ENCODE measurements at regions not wholly inside any gene's neighbourhood (a gene's known extent, or its start where the extent isn't known, plus 50 kb on each side); places are given as distances from the start of the nearest gene placed in this dataset.
"Not testable (repeated sequence)": the region's sequence is repeated elsewhere in the genome, so short reads cannot be mapped to it uniquely, and the experiment has no call there.

DNA sequence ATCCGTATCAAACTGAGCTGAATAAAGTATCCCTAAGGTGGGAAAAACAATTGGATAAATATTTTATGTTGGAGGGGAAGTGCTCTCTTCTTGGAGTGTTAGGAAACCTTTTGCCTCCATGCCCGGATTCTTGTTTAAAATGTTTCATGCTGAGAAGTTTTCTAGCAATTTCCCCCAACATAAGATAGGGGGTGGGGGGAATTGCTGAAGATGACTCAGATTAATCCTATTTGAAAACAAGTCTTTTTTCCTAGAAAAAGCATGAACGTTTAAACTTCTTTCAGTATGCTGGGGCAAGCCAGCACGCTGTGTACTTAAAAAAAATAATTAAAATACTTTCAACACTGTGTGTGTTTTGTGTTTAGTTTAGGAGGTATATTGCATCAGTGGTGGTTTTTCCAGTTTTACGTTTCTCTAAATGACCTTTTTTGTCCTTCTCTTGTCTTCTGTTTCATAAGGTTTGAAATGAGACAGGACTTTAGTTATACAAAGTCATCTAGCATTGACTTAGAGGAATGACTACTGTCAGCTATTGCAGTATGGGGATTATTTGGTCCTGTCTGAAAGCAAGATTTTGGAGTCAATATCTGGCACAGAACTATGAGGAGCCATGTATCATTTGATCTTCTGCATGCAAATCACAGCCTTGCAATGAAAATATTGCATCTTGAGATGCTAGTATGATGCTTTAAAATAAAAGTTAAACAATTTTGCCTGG is 295.9 kb downstream of the GATA3 start:
- DNase-seq: no peak

GRCh38 chr10:8352171-8353075 is 297.9 kb downstream of the GATA3 start:
- DNase-seq: no peak

DNA sequence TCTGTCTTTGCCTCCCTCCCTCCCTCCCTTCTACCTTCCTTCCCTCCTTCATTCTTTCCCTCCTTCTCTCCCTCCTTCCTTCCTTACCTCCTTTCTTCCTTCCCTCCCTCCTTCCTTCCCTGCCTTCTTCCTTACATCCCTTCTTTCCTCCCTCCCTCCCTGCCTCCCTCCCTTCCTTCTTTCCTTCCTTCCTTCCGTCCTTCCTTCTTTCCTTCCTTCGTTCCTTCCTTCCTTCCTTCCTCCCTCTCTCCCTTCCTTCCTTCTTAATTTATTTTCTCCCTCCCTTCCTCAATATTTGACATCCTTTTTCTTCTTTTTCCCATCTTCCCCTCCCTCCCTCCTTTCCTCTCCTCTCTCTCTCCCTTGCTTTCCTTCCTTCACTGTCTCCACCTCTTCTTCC is 301.8 kb downstream of the GATA3 start:
- DNase-seq: no peak

- no peak for DNase-seq
Measured at GRCh38 chr10:8359467-8359866, 305.0 kb downstream of the GATA3 start.

DNA sequence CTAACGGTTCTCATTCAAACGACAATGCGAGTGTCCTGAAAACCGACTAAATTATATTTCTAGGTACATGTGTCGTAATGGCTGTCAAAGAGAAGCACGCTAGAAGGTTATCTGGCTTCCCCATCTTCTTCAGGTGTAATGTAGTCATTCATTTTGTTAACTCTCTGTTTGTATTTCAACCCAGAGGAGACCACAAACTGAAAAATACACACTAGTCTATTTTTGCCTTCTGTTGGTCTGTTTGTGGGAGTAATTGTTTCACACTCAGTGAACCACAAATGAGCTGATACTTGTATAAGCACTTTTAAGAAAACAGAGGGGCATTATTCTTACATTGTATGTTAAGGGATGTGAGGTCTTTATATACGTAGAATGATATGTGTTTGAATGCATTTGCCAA is 305.9 kb downstream of the GATA3 start:
- DNase-seq: no peak

DNA sequence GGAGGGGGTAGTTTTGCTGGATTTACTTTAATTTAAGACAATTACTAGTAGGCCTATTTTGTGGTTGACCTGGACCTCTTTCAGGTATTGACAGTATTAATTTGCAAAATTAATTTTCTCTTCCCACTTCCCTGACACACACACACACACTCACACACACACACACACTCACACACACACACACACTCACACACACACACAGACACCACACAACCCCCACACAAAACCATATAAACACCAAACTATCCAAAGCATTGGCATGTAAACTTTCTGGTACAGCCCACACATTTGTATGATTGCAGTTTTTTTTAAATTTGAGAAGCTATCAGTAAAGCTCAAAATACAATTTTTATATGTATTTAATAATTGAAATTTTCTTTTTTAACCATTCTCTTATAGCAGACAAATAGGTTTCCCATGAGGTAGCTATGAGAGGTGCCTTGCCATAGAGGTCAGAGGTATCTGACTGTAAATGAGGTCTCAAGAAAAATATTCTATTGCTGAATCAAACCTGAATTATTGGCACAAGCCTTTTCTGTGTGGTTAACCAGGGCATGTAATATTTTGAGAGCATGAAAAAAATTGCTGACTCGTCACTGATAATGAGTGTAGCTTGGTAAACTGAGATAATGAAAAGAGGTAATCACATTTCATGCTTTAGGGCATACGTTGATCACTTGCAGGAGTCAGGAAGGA is 306.5 kb downstream of the GATA3 start:
- no peak for DNase-seq

DNA sequence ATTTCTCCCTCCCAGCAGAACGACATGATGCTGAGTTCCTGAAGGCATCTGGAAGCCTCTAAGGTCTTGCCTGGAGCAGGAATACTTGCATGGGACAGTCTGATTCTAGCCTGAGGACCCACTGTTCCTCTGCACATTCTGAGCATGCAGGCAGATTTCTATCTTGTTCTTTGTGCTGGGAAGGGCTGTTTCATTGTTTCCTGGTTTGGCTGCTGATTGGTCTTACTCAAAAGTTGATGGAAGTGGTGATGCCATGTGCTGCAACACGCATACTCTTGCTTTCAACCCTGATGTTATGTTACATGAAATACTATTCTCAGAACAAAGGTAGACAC is 307.0 kb downstream of the GATA3 start:
- DNase-seq: no peak

DNA sequence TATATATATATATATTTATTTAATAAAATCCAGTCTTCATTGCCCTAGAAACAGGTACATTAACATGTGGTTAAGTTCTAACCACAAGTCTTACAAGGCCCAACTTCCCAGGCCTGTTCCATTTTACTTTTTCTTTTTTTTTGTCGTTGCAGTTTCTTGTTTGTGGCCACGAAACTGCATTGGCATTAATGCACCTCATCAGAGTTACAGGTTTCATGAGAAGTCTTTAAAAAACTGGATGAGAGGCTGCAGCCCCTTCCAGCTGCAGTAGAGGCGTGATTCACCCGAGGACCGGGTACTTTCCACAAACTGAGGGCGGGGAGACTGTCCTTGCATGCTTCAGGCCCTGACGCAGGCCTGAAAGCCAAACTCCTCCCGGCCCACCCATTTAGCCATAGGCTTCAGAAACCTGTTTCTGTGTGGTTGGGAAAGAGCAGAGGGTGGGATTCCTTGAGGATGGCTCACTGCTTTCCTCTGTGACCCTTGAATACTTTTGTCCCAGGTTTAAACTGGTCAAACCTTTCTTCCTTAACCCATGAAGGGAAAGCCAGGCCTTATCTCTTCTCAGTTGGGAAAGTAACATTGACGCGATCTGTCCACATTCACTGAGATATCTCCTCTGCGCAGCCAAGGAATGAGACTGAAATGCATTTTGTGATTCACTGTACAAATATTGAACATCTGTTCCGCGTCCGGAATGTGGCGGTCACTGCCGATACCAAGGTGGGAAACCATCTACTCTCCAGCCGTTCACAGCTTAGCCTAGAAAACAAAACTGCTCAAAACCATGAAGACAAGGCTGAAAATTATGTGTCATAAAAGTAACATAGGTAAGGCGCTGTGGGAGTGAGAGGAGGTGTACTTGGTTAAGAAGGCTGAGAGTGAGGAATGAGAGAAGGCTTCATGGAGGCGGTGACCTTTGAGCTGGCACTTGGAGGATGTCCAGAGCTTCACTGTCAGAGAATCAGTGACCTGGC is 311.7 kb downstream of the GATA3 start:
- DNase-seq: no peak

DNA sequence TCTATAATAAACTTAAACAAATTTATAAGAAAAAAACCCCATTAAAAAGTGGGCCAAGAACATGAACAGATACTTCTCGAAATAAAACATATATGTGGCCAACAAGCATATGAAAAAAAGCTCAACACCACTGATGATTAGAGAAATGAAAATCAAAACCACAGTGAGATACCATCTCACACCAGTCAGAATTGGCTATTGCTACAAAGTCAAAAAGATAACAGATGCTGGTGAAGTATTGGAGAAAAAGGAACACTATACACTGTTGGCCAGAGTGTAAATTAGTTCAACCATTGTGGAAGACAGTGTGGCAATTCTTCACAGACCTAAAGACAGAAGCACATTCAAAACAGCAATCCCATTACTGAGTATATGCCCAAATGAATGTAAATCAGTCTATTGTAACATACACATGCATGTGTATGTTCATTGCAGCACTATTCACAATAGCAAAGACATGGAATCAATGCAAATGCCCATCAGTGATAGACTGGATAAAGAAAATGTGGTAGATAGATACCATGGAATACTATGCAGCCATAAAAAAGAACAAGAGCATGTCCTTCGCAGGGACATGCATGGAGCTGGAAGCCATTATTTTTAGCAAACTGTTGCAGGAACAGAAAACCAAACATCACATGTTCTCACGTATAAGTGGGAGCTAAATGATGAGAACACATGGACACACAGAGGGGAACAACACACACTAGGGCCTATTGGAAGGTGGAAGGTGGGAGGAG is 313.4 kb downstream of the GATA3 start:
- DNase-seq: not testable (repeated sequence)

DNA sequence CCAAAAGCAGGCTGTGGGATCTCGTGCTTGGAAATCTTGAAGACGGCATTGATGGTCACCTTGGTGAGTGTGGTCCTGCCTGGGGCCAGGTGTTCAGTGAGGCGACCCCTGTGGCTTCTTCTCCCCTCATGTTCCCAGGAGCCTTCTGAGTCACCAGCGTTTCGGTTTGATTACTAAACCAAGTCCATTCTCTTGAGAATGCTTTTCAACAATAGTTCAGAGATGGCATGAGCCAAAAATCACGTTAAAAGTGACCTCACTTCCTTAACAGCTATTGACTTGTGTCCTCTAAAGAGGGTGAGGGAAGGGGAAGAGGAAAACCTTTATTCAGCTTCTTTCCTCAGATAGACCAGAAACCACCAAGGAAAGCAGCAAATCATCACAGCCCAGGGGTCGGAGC is 315.2 kb downstream of the GATA3 start:
- no peak for DNase-seq

GRCh38 chr10:8374334-8374733 is 319.8 kb downstream of the GATA3 start:
- DNase-seq: no peak

DNA sequence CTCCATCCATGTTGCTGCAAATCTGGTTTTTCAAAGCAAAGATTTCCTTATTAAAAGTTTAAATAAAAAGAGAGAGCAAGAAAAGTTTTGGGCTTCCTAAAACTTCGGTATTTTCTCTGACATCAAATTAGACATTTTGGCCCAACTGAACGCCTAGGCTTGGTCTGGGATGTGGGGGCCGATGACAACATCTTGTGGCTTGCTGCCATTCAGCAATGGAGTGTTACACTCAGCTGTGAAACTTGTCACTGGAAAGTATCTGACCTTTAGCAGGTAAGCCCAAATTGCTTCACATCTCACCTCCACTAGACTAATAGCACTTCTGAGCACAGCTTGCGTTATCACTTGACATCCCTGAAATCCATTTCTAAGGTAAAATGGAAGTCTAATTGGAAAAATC is 320.6 kb downstream of the GATA3 start:
- DNase-seq: no peak

- no peak for DNase-seq
Measured at GRCh38 chr10:8378198-8378983, 323.9 kb downstream of the GATA3 start.

DNA sequence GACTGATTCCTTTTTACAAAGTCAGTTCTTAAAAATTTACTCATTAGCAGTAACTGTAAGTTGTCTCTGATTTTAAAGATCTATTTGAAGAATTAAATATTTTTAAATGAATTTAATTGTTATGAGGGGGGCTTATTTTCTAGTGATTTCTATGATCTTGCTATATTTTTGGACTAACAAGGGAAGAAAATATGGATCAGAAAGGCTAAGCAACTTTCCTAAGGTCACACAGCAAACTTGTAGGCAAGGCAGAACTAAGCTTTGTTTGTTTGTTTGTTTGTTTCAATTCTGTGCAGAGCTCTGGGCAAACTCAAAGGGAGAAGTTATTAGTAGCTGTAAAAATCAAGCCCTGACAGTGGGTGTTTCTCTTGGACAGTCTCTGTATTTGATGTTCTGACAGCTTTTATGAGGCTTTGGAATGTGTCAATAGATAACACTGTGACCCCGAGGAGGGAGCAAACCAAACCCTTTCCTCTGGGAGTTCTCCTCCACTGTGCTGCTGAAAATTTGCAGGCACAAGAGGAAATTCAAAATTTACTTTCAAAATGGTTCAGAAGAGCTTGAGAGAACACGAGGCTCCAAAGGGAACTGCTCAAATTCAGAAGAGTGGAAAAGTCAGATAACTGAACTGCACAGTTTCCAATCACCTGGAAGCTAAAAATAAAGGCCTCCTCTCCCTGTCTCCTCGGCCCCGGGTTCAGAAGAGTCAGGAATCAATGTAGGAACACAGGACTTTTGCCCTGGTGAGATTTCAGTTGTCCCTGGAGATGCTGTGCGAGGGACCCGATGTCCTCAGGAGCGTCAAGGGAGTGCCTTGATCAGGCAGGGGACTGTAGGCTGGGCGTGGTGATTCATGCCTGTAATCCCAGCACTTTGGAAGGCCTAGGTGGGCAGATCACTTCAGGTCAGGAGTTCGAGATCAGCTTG is 325.7 kb downstream of the GATA3 start:
- DNase-seq: no peak

GRCh38 chr10:8380833-8381496 is 326.5 kb downstream of the GATA3 start:
- no peak for DNase-seq

DNA sequence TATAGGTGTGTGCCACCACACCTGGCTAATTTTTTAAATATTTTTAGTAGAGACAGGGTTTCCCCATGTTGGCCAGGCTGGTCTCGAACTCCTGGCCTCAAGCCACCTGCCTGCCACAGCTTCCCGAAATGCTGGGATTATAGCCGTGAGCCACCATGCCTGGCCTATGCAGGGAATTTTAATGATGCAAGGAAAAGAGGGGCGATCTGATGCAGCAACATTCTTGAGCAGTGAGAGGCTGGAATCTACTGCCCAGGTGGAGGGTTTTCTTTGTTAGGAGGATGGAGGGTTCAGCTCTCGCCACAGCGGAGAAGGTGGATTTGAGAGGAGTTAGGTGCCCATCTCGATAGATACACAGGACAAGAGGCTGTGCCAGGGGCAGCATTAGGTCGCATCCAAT is 332.3 kb downstream of the GATA3 start:
- DNase-seq: no peak

DNA sequence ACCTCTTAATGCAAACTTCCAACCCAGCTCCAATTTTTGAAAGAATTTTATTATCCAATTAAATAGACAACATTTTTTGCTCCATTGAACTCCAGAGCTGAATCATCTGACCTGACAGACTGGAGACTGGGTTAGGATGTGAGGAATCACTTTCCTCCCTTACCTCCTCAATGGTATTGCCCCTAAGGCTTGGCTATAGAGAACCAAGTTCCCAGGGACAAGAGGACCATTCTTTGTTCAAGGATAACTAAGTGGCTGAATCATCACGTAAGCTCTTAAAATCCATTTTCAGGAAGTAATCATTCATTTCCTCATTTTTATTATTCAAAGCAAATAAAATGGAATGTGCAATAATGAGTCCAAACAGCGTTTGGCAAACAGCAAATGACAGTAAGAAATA is 335.1 kb downstream of the GATA3 start:
- DNase-seq: no peak

DNA sequence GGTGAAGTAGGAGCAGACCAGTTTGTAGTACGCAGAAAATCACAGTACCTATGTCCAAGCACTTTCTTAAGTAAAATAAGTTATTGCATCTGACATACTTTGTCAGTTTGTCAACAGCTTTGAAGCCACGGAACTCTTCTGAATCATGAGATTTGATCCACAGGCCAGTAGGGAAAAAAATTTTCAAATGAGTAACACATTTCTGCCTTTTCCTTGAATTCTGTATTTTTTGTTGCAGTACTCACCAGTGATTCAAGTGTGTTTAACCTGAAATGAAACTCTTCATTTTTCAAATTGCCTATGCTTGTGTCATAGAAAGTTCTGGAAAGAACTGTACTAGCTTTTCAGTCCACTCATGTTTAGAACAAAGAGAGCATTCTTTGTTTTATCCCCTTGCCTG is 337.7 kb downstream of the GATA3 start:
- no peak for DNase-seq

DNA sequence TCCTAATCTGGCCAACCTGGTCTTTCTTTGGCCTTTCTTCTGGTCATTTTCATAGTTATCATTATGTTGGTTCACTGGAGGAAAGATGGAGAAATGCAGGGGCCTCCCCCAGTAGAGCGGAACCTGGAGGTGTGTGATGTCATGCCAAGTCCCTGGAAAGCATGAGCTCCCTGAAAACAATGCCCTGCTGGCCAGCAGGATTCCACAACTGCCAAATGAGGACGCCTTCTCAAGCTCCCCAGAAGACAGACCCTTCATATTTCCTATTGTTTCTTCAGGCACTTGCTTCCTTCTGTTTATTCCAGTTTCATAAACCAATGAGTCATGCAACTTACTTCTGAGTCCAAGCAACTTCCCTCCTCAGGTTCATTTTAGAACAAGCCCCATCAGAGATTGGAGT is 339.0 kb downstream of the GATA3 start:
- no peak for DNase-seq

Data from KG1 (cell line).